Duodenal mucosa (tissue), 2 donors: ENCODE measurements at regions not wholly inside any gene's neighbourhood (a gene's known extent, or its start where the extent isn't known, plus 50 kb on each side); places are given as distances from the start of the nearest gene placed in this dataset.
"Not testable (repeated sequence)": the region's sequence is repeated elsewhere in the genome, so short reads cannot be mapped to it uniquely, and the experiment has no call there.

Source experiments
- H3K27ac ChIP-seq: one replicate; pipeline ENCODE4 v1.7.0; 2013; ENCODE audit warnings: low read depth, low read length
- H3K27me3 ChIP-seq, 2 donors: one replicate each; pipeline ENCODE4 v1.7.0; 2013; ENCODE audit warnings: low read length in 2 of 2, control low read depth in 1 of 2; ENCODE audit not compliant: insufficient read depth in 2 of 2, control insufficient read depth in 1 of 2
- H3K36me3 ChIP-seq, 2 donors: one replicate each; pipeline ENCODE4 v1.7.0; 2013; ENCODE audit warnings: low read length in 2 of 2, control low read depth in 1 of 2; ENCODE audit not compliant: insufficient read depth in 2 of 2, control insufficient read depth in 1 of 2
- H3K4me1 ChIP-seq, 2 donors: one replicate each; pipeline ENCODE4 v1.7.0; 2013; ENCODE audit warnings: low read length in 2 of 2, control low read depth in 1 of 2; ENCODE audit not compliant: insufficient read depth in 2 of 2, control insufficient read depth in 1 of 2
- H3K4me3 ChIP-seq, 2 donors: one replicate each; pipeline ENCODE4 v1.7.0; 2013; ENCODE audit warnings: low read length in 2 of 2, low read depth in 1 of 2
- H3K9ac ChIP-seq, 2 donors: one replicate each; pipeline ENCODE4 v1.7.0; 2013; ENCODE audit warnings: low read length in 2 of 2, low read depth in 1 of 2
- H3K9me3 ChIP-seq, 2 donors: one replicate each; pipeline ENCODE4 v1.7.0; 2013; ENCODE audit warnings: low read length in 2 of 2, control low read depth in 1 of 2; ENCODE audit not compliant: control insufficient read depth in 1 of 2

DNA sequence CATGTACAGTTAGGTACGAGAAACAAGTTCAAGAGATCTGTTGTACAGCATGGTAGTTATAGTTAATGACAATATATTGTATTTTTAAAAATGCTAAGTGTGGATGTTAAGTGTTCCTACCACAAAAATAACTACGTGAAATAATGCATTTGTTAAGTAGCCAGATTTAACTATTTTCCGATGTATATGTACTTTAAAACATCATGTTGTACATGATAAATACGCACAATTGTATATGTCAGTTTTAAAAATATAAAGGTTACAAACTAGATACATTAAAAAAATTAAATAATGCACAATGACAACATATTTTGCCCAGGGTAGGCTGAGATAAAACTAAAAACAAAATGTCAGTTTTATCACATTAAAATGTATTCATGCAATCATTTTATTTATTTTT is 285.1 kb upstream of the DCN start:
- Histone ChIP-seq H3K4me3 (no peak overlapping the region), H3K4me1 (no peaks in the 10 kb centered on the region), H3K36me3 (no peaks in the 10 kb centered on the region), H3K27me3 (no peaks in the 10 kb centered on the region), H3K9me3 (no peaks in the 10 kb centered on the region), H3K27ac (no peak overlapping the region), H3K9ac (no peak overlapping the region)

DNA sequence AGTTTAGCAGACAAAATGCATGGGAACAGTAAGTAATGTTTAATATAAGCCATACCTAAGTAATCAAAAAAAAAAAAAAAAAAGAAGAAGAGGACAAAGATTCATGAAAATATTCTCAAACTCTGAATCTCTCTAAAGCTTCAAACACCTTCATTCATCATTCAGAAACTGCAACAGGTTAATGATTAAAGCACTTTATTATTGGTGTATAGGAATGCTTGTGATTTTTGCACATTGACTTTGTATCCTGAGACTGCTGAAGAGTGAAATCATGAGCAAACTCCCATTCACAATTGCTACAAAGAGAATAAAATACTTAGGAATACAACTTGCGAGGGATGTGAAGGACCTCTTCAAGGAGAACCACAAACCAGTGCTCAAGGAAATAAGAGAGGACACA is 278.4 kb upstream of the DCN start:
- no peak overlapping the region for H3K27ac ChIP-seq
- H3K9me3 ChIP-seq: no peaks in the 10 kb centered on the region
- H3K9ac ChIP-seq: no peak overlapping the region
- H3K4me3 ChIP-seq: no peak overlapping the region
- H3K27me3 ChIP-seq: no peaks in the 10 kb centered on the region
- H3K4me1 ChIP-seq: no peaks in the 10 kb centered on the region
- H3K36me3 ChIP-seq: no peaks in the 10 kb centered on the region

DNA sequence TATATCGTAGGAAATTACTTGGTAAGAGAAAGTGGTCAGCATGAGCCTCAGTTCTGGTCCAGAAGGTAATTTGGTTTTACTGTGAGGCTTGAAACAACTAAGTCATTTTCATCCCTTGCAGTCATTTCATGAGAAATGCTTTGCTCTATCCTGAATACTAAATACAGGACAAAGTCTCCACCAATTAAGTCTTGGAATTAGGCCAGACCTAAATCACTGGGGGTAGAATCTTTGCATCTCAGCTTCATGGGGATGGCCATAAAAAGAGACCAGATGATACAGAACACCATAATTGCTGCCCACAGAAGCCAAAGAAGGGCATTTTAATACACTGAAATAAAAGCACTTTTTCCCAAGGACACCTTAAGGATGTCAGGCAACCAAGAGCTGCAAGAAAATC is 277.9 kb upstream of the DCN start:
- Histone ChIP-seq H3K9ac (no peak overlapping the region), H3K4me3 (no peak overlapping the region), H3K36me3 (no peaks in the 10 kb centered on the region), H3K27me3 (no peaks in the 10 kb centered on the region), H3K4me1 (no peaks in the 10 kb centered on the region), H3K9me3 (no peaks in the 10 kb centered on the region), H3K27ac (no peak overlapping the region)

DNA sequence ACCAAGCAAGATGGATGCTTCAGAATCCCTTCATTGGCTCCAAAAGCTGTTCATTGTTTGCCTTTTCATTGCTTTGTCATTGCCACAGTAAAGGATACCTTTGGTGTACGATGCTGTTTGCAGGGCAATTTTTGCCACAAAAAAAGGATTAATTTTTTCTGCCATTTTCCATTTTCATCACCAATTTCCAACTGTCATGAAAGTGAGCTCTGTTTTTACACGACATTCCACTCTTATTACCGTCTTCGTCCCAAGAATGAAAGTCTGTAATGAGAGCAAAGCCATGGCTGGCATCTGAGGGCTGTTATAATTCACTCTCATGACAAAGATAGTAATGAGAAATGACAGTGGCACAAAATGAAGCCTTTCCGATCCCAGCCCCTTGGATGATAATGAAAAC is 272.7 kb upstream of the DCN start:
- Histone ChIP-seq H3K9me3 (peaks cover 0 to 6% of the 10 kb centered on the region in 2 donors), H3K4me1 (no peaks in the 10 kb centered on the region), H3K4me3 (no peak overlapping the region), H3K9ac (no peak overlapping the region), H3K36me3 (no peaks in the 10 kb centered on the region), H3K27me3 (no peaks in the 10 kb centered on the region), H3K27ac (no peak overlapping the region)

DNA sequence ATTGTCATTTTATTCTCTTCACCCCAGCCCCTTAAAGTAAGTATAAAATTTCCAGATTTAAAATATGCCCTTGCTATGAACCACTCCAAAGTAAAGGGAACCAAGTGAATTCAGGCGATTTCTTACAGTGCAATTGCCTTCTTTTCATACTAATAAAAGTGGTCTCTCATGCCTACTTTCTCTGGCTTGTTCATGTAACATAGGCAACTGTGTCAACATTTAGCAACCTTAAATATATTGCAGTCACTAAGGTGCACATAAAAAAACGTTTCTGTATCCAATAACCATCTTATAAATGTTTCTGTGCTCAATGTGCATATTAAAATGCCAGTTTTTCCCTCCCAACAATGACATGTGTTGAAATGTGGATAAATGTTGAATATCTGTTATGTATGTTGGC is 271.6 kb upstream of the DCN start:
- H3K27ac ChIP-seq: no peak overlapping the region

DNA sequence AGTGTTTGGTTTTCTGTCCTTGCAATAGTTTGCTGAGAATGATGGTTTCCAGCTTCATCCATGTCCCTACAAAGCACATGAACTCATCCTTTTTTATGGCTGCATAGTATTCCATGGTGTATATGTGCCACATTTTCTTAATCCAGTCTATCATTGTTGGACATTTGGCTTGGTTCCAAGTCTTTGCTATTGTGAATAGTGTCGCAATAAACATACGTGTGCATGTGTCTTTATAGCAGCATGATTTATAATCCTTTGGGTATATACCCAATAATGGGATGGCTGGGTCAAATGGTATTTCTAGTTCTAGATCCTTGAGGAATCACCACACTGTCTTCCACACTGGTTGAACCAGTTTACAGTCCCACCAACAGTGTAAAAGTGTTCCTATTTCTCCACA is 269.8 kb upstream of the DCN start:
- not testable (repeated sequence) for H3K27ac ChIP-seq, H3K36me3 ChIP-seq, H3K9ac ChIP-seq, H3K27me3 ChIP-seq, H3K4me3 ChIP-seq, H3K4me1 ChIP-seq, H3K9me3 ChIP-seq

More for the DNA sequence above, 271.6 kb upstream of the DCN start:
- Histone ChIP-seq H3K9me3 (peaks cover 0 to 6% of the 10 kb centered on the region in 2 donors), H3K36me3 (no peaks in the 10 kb centered on the region), H3K4me3 (no peak overlapping the region), H3K27me3 (no peaks in the 10 kb centered on the region), H3K4me1 (no peaks in the 10 kb centered on the region), H3K9ac (no peak overlapping the region)

GRCh38 chr12:91441993-91442952 is 259.7 kb upstream of the DCN start:
- Histone ChIP-seq H3K9ac (no peak overlapping the region), H3K9me3 (no peaks in the 10 kb centered on the region), H3K4me3 (no peak overlapping the region), H3K36me3 (no peaks in the 10 kb centered on the region), H3K27me3 (no peaks in the 10 kb centered on the region), H3K27ac (no peak overlapping the region), H3K4me1 (no peaks in the 10 kb centered on the region)

DNA sequence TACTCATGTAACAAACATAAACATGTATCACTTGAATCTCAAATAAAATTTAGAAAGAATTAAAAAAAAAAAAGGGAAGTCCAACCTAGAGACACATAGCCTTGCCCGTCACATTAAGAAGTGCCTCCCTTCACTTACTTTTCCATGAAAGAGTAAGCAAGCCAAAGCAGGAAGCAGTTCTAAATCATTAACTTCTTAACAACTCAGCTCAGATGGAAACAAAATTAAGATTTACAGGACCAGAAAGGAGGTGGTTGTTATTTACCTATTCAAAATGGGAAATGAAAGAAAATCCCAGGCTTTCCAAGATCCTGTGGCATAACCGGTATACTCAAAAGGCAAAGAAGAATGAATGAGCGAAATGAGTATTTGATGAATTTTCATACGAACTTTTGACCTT is 258.6 kb upstream of the DCN start:
- H3K27me3 ChIP-seq: no peaks in the 10 kb centered on the region
- H3K4me3 ChIP-seq: no peak overlapping the region
- no peaks in the 10 kb centered on the region for H3K9me3 ChIP-seq
- no peaks in the 10 kb centered on the region for H3K36me3 ChIP-seq
- no peak overlapping the region for H3K9ac ChIP-seq
- no peak overlapping the region for H3K27ac ChIP-seq
- no peaks in the 10 kb centered on the region for H3K4me1 ChIP-seq

DNA sequence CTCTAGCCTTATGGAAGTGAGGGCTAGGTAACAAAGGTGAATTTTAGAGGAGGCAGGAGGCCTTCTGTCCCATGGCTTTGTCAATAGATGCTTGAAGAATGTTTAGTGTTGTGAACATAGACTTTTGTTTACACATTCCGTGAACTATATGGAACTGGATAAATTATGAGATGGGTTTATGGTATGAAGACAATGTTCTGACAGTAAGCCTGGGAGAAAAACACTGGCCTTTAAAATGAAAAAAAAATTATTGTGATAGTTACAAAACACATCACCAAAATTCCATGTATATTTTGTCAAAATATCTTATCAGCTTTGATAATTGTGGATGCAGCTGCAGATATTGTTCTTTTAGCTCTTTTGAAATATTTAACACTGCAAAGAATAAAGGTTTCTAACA is 251.5 kb upstream of the DCN start:
- Histone ChIP-seq H3K9me3 (no peaks in the 10 kb centered on the region), H3K36me3 (no peaks in the 10 kb centered on the region), H3K4me3 (no peak overlapping the region), H3K4me1 (no peaks in the 10 kb centered on the region), H3K9ac (no peak overlapping the region), H3K27me3 (no peaks in the 10 kb centered on the region), H3K27ac (no peak overlapping the region)

GRCh38 chr12:91432755-91433154 is 250.1 kb upstream of the DCN start:
- no peaks in the 10 kb centered on the region for H3K36me3 ChIP-seq
- H3K9ac ChIP-seq: no peak overlapping the region
- H3K4me3 ChIP-seq: no peak overlapping the region
- no peak overlapping the region for H3K27ac ChIP-seq
- H3K4me1 ChIP-seq: no peaks in the 10 kb centered on the region
- no peaks in the 10 kb centered on the region for H3K27me3 ChIP-seq
- no peaks in the 10 kb centered on the region for H3K9me3 ChIP-seq
